ENCODE measurements at regions not wholly inside any gene's neighbourhood (a gene's known extent, or its start where the extent isn't known, plus 50 kb on each side); places are given as distances from the start of the nearest gene placed in this dataset.

DNA sequence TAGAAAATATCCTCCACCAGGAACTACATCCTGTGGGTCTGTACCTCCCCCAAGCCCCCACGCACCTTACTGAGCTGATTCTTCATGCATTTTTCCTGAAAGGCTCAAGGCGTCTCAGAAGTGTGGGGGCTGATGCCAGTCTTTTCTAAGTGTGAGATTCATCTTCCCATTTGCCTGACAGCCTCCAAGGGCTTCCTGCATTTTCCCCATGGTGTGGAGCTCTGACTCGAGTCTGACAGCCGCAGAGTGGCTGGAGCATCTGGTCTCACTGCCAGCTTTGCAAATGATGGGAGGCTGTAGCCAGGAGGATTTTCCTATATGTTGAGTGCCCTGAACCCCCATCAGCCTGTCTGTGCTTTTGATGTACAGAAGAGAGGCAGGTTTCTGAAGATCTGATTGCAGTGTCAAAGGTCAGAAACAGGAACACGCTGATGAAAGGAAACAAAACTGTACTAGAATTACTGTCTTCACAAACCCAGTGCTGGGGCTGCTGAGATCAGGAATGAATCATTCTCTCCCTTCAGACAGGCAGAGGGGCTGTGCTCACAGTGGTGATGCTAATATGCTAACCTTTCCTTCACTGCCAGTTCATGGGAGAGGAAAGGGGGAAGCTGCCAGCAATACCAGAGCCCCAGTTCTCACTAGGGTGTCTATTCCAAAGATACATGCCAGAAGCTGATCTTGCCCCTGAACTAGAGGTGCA is 201.5 kb upstream of the C1orf174 start:
- TF ChIP-seq POLR2A (IDR thresholded peaks at IDR 0.05; ENCODE audit: low read length) (no peak), GATA1 (IDR thresholded peaks at IDR 0.05; ENCODE audit: low read depth, low read length) (no peak)
- DNase-seq, result no peak

DNA sequence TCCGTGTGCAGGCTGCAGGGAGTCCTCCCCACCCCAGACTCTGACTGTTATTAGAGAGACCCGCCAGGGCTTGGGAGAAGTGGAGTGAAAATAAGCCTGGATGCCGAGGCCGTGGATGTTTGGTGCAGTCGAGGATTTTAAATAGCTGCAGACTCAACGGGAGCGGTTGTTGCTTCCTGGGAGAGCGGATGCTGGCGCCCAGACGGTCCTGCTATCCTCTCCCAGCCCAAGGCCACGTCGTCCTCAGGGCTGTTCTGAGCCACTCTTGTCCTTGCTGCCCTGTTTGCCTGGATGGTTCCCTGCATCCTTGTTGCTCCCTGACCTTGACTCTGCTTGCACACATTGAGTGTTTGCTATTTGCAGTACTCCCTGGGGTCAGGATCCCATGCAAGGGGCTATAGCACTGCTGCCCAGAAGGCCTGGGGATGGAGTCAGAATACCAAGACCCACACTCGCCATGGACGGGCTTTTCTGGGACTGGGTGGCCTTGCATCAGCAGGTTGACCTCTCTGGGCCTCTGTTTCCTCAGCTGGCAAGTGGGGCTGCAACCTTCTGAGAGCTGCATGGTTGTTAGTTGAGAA is 205.3 kb upstream of the C1orf174 start:
- TF ChIP-seq POLR2A (IDR thresholded peaks at IDR 0.05; ENCODE audit: low read length), result no peak
- no peak for TF ChIP-seq GATA1 (IDR thresholded peaks at IDR 0.05; ENCODE audit: low read depth, low read length)
- no peak for DNase-seq

DNA sequence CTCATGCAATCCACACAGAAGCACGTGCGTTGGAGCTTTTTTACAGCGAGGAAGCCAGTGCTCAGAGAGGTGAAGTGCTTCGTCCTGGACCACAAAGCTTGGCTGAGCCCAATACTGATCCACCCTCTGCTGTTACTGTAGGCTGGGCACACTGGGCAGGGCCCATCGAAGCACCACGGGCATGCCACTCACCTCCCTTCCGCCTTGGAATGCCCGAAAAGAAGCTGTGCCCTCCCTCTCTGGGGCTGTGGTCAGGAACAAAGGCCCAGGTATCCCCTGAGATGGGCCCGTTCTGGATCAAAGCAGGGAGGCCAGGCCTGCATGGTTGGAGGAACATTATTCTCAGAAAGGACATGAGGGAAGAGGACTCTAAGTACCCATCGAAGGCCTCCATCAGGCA is 206.7 kb upstream of the C1orf174 start:
- no peak for TF ChIP-seq POLR2A (IDR thresholded peaks at IDR 0.05; ENCODE audit: low read length)
- TF ChIP-seq GATA1 (IDR thresholded peaks at IDR 0.05; ENCODE audit: low read depth, low read length), result no peak
- no peak for DNase-seq

DNA sequence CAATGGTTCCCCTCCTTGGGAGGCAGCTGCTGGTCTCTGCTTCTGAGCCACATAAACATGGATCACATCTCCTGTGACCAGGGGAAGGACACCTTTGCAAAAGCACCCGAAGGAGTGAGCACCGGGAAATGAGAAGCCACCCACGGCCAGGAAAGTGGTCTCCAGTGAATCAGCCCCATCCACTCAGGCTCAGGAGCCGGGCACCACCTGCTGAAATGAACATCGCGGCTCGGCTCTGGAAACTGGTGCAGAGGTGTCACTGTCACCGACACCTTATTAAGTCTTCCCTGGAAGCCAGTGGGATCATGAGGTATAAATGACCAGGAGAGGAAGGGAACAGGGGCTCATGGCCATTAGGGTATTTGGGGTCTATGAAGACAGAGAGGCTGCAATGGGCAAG is 207.2 kb upstream of the C1orf174 start:
- no peak for TF ChIP-seq GATA1 (IDR thresholded peaks at IDR 0.05; ENCODE audit: low read depth, low read length)
- no peak for TF ChIP-seq POLR2A (IDR thresholded peaks at IDR 0.05; ENCODE audit: low read length)
- DNase-seq, result no peak

DNA sequence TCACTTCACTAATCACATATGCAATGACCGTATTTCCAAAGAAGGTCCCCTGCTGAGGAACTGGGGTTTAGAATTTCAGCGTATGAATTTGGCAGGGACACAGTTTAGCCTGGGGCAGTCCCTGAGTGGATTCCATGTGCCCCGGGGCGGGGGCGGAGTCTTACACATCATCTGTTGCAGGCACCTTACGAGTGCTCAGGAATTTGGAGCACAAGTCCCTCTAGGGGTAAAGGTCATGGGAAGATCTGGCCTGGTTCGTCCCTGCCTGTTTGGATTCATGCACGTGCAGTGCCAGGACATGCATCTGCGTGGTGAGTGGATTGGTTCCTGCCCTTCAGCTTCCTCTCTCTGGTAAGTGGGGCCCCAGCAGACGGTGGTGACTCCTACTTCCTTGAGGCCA is 208.3 kb upstream of the C1orf174 start:
- DNase-seq, result no peak
- no peak for TF ChIP-seq POLR2A (IDR thresholded peaks at IDR 0.05; ENCODE audit: low read length)
- no peak for TF ChIP-seq GATA1 (IDR thresholded peaks at IDR 0.05; ENCODE audit: low read depth, low read length)

DNA sequence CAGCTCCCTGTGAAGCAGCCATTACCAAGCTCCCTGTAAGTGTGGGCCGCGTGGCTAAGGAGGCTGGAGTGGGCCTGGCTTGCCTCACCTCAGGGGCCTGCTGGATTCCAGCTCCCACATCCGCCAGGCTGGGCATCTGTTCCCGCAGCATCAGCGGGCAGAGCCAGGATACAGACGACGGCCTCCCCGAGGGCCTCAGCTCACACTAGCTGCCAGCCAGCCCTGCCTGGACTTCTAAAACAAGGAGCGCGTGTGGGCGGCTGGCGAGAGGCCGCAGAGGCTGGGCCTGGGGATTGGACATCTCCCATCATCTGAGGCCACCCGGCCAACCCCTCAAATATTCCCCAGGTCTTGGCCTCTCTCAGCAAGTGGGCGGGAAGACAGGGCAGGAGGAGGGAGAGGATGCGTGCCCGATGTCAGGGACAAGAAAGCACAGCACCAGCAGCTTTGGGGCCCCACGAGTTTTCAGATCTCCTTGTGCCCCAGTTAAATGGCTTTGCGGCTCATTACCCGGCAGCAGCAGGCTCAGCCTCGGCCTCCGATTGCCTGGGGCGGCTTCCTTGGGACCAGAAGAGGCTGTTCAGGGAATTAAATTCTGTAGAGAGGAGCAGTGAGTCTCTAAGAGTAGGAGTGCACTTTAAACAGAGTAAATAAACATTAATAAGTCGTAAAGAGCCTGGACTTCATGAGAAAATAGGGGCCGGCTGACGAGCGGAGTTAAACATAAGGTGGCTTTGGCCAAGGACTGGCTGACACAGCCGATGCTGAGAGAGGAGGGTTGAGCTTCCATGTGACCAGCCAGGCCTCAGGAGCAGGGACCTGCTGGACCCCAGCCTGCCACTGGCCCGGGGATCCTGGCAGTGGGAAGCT is 208.9 kb upstream of the C1orf174 start:
- DNase-seq, result no peak
- TF ChIP-seq GATA1 (IDR thresholded peaks at IDR 0.05; ENCODE audit: low read depth, low read length) (no peak), POLR2A (IDR thresholded peaks at IDR 0.05; ENCODE audit: low read length) (no peak)

DNA sequence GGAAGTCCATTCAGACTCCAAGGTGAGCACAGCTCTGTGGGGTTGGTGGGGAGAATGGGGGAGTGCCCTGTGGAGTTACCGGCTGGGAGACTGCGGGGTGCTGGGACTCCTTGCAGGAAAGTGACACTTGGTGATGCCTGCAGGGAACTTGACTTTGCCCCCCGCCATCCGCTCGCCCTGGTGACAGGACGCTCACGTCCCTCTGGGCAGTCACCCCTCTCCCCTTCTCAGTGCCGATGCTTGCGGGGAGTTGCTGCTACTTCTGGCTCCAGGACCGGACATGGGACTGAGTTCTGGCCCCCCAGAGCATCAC is 209.5 kb upstream of the C1orf174 start:
- TF ChIP-seq GATA1 (IDR thresholded peaks at IDR 0.05; ENCODE audit: low read depth, low read length), result no peak
- DNase-seq, result no peak

DNA sequence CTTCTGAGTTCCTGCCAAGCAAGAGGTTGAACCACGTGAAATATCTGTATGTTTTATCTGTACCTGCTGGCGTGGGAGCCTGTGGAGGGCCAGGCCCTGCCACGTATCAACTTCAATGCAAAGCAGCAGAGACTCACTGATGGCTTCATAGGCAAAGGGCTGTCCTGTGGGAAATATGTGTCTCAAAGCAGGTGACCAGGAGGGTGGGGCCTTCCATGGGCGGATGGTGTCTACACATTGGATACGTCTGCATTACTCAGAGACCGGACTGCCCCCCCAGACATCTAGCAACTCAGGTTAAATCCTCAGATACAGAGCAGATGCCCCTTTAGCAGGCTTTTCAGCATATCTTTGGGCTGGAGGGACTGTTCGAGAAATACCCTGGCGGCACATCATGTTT is 210.8 kb upstream of the C1orf174 start:
- no peak for DNase-seq
- TF ChIP-seq POLR2A (IDR thresholded peaks at IDR 0.05; ENCODE audit: low read length) (no peak), GATA1 (IDR thresholded peaks at IDR 0.05; ENCODE audit: low read depth, low read length) (no peak)

DNA sequence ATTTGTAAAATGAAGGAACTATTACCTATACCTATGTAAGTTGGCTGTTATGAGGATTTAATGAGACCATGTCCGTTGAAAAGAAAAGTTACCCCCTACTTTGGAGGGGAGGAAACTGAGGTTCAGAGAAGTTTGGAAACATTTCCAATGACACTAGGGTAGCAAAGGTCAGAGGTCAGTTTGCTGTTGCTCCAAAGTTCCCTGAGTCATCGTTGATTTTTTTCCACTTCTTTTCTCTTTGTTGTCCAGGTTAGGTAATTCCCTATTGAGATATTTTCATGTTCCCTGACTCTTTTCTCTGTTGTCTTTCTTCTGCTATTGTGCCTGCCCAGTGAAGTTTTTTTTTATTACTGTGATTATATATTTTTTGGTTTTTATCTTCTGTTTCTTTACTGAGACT is 213.8 kb upstream of the C1orf174 start:
- TF ChIP-seq POLR2A (IDR thresholded peaks at IDR 0.05; ENCODE audit: low read length), result no peak
- TF ChIP-seq GATA1 (IDR thresholded peaks at IDR 0.05; ENCODE audit: low read depth, low read length), result no peak
- DNase-seq, result no peak

DNA sequence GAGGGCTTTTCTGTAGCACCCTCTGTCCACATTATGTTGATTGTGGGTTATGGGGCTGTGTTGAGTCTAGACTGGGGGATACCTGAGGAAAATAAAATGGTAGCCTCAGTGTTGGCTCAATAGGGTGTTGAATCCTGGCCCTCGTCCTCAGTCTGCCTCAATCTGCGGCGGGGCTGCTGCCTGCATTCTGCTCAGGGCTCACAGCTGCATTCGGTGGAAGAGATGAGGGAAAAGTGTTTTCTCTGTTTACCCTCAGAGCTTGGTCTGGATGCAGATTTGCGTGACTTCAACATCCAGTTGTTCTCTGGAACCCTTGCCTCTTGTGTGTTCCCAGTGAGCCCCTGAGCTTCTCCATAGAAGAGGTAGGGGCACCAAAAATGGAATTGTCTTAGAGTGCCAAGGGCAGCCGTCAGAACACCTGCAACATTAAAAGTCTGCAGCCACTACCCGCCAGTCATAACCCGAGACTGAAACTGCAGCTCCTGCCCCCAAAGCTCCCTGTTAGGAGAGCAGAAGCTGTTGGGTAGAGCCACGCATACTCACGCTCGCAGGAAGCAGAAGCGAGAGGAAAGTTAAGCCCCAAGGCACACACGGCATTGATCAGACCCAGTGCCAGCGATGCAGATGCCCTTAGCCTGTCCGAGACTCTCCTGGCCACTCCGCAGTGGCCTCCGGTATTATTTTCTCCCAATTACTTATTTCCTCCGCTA is 215.3 kb upstream of the C1orf174 start:
- TF ChIP-seq POLR2A (IDR thresholded peaks at IDR 0.05; ENCODE audit: low read length) (no peak), GATA1 (IDR thresholded peaks at IDR 0.05; ENCODE audit: low read depth, low read length) (no peak)
- DNase-seq, result no peak

DNA sequence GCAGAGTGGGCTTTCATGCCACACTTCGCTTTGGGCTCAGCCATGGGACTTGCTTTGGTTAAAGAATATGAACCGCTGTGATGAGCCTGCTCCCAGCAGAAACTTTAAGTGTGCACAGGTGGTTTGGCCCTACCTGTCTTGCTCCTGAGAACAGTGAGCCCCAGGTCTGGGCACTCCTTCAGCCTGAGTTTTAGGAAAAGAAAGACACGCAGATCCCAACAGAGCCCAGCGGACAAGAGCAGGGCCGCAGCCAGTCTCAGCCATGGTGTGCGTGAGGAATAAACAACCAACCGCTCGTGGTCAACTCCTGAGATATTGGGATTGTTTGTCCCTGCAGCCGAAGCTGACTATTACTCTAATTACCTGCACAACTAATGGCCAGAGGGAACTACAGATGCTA is 217.1 kb upstream of the C1orf174 start:
- no peak for DNase-seq
- TF ChIP-seq POLR2A (IDR thresholded peaks at IDR 0.05; ENCODE audit: low read length) (no peak), GATA1 (IDR thresholded peaks at IDR 0.05; ENCODE audit: low read depth, low read length) (no peak)

DNA sequence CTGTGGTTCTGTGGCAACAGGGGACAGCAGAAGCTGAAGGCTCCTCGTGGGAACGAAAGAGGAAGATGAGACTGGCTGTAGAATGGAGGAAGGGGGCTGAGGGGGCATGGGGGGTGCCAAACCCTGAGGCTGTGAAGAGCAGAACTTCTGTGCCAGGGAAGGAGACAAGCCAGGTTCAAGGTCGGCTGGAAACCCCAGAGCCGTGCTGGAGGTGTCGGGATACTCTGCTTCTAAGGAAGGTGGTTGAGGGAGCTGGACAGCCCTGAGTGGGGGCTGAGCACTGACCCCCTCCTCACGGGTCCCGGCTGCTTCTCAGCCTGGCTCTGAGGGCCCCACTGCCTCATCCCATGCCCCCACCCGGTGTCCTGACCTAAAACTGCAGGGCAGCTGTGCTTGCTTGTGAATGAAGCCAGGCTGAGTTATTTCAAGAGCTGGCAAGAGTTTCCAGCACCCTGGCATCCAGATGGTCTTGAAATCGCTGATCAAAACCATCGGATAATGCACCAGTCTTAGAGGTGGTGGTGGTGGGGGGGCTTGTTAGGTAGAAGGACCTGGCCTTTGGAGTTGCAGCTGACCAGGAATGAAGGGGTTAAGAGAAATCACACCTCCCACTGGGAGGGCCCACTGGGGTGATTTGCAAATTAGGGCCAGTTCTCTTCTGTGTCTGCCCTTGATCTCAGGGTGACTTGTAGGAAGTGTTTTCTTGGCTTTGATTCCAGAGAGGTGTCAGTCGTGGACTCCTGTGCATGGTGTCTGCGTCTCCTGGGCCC is 218.9 kb upstream of the C1orf174 start:
- DNase-seq, result no peak
- no peak for TF ChIP-seq POLR2A (IDR thresholded peaks at IDR 0.05; ENCODE audit: low read length)
- no peak for TF ChIP-seq GATA1 (IDR thresholded peaks at IDR 0.05; ENCODE audit: low read depth, low read length)

DNA sequence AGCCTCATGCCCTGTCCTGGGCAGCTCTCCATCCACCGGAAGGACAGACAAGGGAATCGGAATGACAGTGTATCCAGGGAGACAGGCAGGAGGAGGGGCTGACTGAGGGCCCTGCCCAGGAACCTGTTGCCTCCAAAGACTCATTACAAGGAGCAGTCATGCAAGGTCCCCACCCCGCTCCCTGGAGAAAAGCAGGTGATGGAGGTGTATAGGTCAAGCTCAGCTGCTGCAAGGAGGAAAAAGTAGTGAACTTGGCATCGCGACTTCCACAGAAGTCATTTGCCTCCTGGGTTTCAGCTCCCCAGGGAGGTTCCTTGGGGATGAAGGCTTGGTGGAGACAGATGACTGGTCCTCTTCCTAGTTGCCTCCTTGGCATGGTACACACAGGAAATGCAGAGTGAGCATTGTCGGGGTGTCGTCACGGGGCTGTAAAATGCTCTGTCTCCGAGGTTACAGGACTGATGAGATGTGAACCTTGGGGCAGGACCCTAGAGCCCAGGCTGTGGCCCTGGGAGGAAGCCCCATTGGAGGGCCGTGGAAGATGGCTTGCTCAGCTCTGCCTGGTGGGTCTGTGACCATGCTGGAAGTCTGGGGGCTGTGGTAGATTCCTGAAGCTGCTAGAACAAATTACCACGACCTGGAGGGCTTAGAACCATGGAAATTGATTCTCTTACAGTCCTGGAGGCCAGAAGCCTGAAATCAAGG is 219.6 kb upstream of the C1orf174 start:
- no peak for TF ChIP-seq POLR2A (IDR thresholded peaks at IDR 0.05; ENCODE audit: low read length)
- TF ChIP-seq GATA1 (IDR thresholded peaks at IDR 0.05; ENCODE audit: low read depth, low read length), result no peak

More for the DNA sequence above, 219.6 kb upstream of the C1orf174 start:
- no peak for DNase-seq

Measured in erythroblast (primary cell).